ENCODE measurements at regions not wholly inside any gene's neighbourhood (a gene's known extent, or its start where the extent isn't known, plus 50 kb on each side); places are given as distances from the start of the nearest gene placed in this dataset.

DNA sequence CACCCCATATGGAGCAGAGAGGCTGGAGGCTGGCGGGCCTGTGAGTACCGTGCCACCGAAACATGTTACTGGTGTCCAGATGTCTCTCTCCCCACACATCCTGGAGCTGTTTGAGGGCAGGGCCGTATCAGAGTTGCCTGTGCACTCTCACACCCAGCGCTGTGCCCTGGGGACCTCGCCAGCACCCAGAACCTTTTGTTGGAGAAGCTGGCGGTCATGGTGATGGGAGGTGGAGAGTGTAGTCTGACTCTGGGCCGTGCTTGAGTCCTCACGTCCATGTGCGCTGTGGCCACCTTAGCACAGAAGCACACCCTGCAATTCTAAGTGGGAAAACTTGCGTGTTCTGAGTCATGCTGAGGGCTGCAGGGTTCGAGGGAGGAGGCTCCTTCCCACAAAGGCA, 259.2 kb downstream of the NDUFA10 start:
- TF ChIP-seq CSDC2 (CRISPR knock-in tag; IDR thresholded peaks at IDR 0.05) (no peak), ZFP3 (CRISPR knock-in tag; IDR thresholded peaks at IDR 0.05) (no peak), SNAI2 (CRISPR knock-in tag; IDR thresholded peaks at IDR 0.05) (no peak)
